OCI-LY3 (cell line): ENCODE measurements at regions not wholly inside any gene's neighbourhood (a gene's known extent, or its start where the extent isn't known, plus 50 kb on each side); places are given as distances from the start of the nearest gene placed in this dataset.

ENCODE experiments used
- CTCF ChIP-seq: fragments of 200-600, 300-600 bp; sonication (generic); IDR thresholded peaks from 2 replicates; pipeline ENCODE4 v1.5.1; 2014; ENCODE audit warnings: antibody characterized with exemption, low read length, low read depth
- EZH2phosphoT487 ChIP-seq: fragments of 200-600 bp; shearing (Covaris generic); IDR thresholded peaks from 2 replicates; pipeline ENCODE4 v1.6.1; 2018; ENCODE audit warnings: antibody characterized with exemption, mixed run types, low read depth

- TF ChIP-seq CTCF (no peak), EZH2phosphoT487 (no peak)
Measured at GRCh38 chr12:5204831-5205230, 161.2 kb downstream of the KCNA5 start.
